SK-N-SH (cell line): ENCODE measurements at regions not wholly inside any gene's neighbourhood (a gene's known extent, or its start where the extent isn't known, plus 50 kb on each side); places are given as distances from the start of the nearest gene placed in this dataset.

Experiments used
- CTCF ChIA-PET: fragments of 300-600, 350-600 bp; formaldehyde crosslinking; extraction: SDS; loops from one replicate; lab custom pipeline; 2021; lab: Yijun Ruan, JAX
- POLR2A ChIA-PET: fragments of 350-600 bp; sonication (Branson Sonifier 250); formaldehyde crosslinking; extraction: SDS; loops from one replicate; lab custom pipeline; 2020; ENCODE audit warnings: antibody characterized with exemption, inconsistent platforms; lab: Yijun Ruan, JAX
- DNase-seq: peaks from one replicate; pipeline ENCODE4 v3.0.0; 2012
- H2AFZ ChIP-seq: fragments of 200-600 bp; sonication (generic); 2 replicates; pipeline ENCODE4 v1.8.1; 2016; ENCODE audit warnings: antibody characterized with exemption, mild to moderate bottlenecking, low read depth
- H3F3A ChIP-seq: fragments of 200-600 bp; sonication (generic); replicated peaks from 2 replicates; pipeline ENCODE3; 2016; ENCODE audit warnings: antibody characterized with exemption, mild to moderate bottlenecking; ENCODE audit not compliant: insufficient read depth
- H3K27ac ChIP-seq, 2 experiments: fragments of 200-500 bp in 1 of 2; fragments of 200-600 bp in 1 of 2; sonication (Bioruptor generic) in 1 of 2; sonication (generic), shearing (Covaris generic) in 1 of 2; 2 replicates each; pipeline versions ENCODE4 v1.5.1 to v1.6.1; 2014 to 2016; ENCODE audit warnings: low read depth in 2 of 2, inconsistent platforms in 1 of 2, low read length in 1 of 2, mild to moderate bottlenecking in 1 of 2, mixed read lengths in 1 of 2
- H3K27me3 ChIP-seq: fragments of 200-600 bp; sonication (generic), shearing (Covaris generic); 2 replicates; pipeline ENCODE4 v1.6.1; 2016; ENCODE audit warnings: mixed run types; ENCODE audit not compliant: insufficient read depth
- H3K36me3 ChIP-seq, 2 experiments: fragments of 200-500 bp in 1 of 2; fragments of 200-600 bp in 1 of 2; sonication (Bioruptor generic) in 1 of 2; sonication (generic) in 1 of 2; replicated peaks in 1 of 2; 2 replicates each; pipeline versions ENCODE3 to v1.5.1; 2014 to 2016; ENCODE audit warnings: low read length in 1 of 2, mild to moderate bottlenecking in 1 of 2; ENCODE audit not compliant: insufficient read depth in 2 of 2, control insufficient read depth in 1 of 2
- H3K4me1 ChIP-seq, 2 experiments: fragments of 200-500 bp in 1 of 2; fragments of 200-600 bp in 1 of 2; sonication (Bioruptor generic) in 1 of 2; sonication (generic), shearing (Covaris generic) in 1 of 2; 2 replicates each; pipeline versions ENCODE4 v1.5.1 to v1.6.1; 2014 to 2016; ENCODE audit warnings: low read depth in 1 of 2, low read length in 1 of 2, mixed run types in 1 of 2; ENCODE audit not compliant: insufficient read depth in 2 of 2, control insufficient read depth in 1 of 2
- H3K4me2 ChIP-seq: fragments of 200-600 bp; sonication (generic), shearing (Covaris generic); 2 replicates; pipeline ENCODE4 v1.6.1; 2017; ENCODE audit warnings: mixed run types
- H3K4me3 ChIP-seq, 2 experiments: fragments of 200-500 bp in 1 of 2; fragments of 200-600 bp in 1 of 2; sonication (Bioruptor generic) in 1 of 2; sonication (generic), shearing (Covaris generic) in 1 of 2; 2 replicates each; pipeline versions ENCODE4 v1.5.1 to v1.8.1; 2014 to 2016; ENCODE audit warnings: low read depth in 2 of 2, inconsistent platforms in 1 of 2, low read length in 1 of 2, mild to moderate bottlenecking in 1 of 2, mixed read lengths in 1 of 2, moderate library complexity in 1 of 2
- H3K79me2 ChIP-seq: fragments of 200-600 bp; sonication (generic); 2 replicates; pipeline ENCODE4 v1.8.1; 2017; ENCODE audit warnings: mild to moderate bottlenecking; ENCODE audit not compliant: insufficient read depth
- H3K9ac ChIP-seq: fragments of 200-600 bp; sonication (generic); 2 replicates; pipeline ENCODE4 v1.6.1; 2017; ENCODE audit warnings: mixed run types
- H3K9me2 ChIP-seq: fragments of 200-600 bp; sonication (generic); 2 replicates; pipeline ENCODE4 v1.6.1; 2017; ENCODE audit warnings: mixed run types
- H3K9me3 ChIP-seq: fragments of 200-600 bp; sonication (generic); 2 replicates; pipeline ENCODE4 v1.6.1; 2017; ENCODE audit warnings: mixed run types, mild to moderate bottlenecking, moderate library complexity
- H4K20me1 ChIP-seq: fragments of 200-600 bp; sonication (generic); 2 replicates; pipeline ENCODE4 v1.6.1; 2017; ENCODE audit warnings: mild to moderate bottlenecking, mixed run types; ENCODE audit not compliant: insufficient read depth
- CTCF ChIP-seq: fragments of 200-600 bp; sonication (generic); IDR thresholded peaks from 2 replicates; pipeline ENCODE4 v1.6.1; 2017; ENCODE audit warnings: antibody characterized with exemption, mild to moderate bottlenecking, moderate library complexity
- EP300 ChIP-seq, 2 experiments: IDR thresholded peaks; 2 replicates each; pipeline versions ENCODE4 v1.4.0 to v1.6.1; 2012; ENCODE audit warnings: borderline replicate concordance in 1 of 2, low read depth in 1 of 2, low read length in 1 of 2
- EZH2phosphoT487 ChIP-seq: fragments of 200-600 bp; sonication (generic); IDR thresholded peaks from 2 replicates; pipeline ENCODE4 v1.6.1; 2017; ENCODE audit warnings: low read depth, mixed run types, mild to moderate bottlenecking, antibody characterized with exemption, moderate library complexity, borderline replicate concordance
- FOXJ3 ChIP-seq: sonication (generic); formaldehyde crosslinking; IDR thresholded peaks from 2 replicates; pipeline ENCODE4 v1.5.1; 2020; ENCODE audit warnings: mild to moderate bottlenecking, missing genetic modification reagents
- IRF3 ChIP-seq: fragments of 150-350 bp; IDR thresholded peaks from 2 replicates; pipeline ENCODE4 v1.6.1; 2016; ENCODE audit warnings: mild to moderate bottlenecking, low read depth, low read length
- JUND ChIP-seq: IDR thresholded peaks from 2 replicates; pipeline ENCODE4 v1.4.0; 2012
- MEF2A ChIP-seq: IDR thresholded peaks from 2 replicates; pipeline ENCODE4 v1.4.0; 2012; ENCODE audit warnings: low read depth, borderline replicate concordance
- NRF1 ChIP-seq: IDR thresholded peaks from 2 replicates; pipeline ENCODE4 v1.6.1; 2012; ENCODE audit warnings: low read depth, mild to moderate bottlenecking, low read length
- RCOR1 ChIP-seq: fragments of 150-350 bp; IDR thresholded peaks from 2 replicates; pipeline ENCODE4 v1.6.1; 2017; ENCODE audit warnings: antibody characterized with exemption, low read length
- REST ChIP-seq: IDR thresholded peaks from 2 replicates; pipeline ENCODE4 v1.6.1; 2012; ENCODE audit warnings: mild to moderate bottlenecking, low read depth, low read length, moderate library complexity
- RFX5 ChIP-seq: IDR thresholded peaks from 2 replicates; pipeline ENCODE4 v1.6.1; 2012; ENCODE audit warnings: mild to moderate bottlenecking, improper control_type of control experiment, low read length
- SIN3A ChIP-seq: IDR thresholded peaks from 2 replicates; pipeline ENCODE4 v1.6.1; 2012; ENCODE audit warnings: low read depth, mild to moderate bottlenecking, low read length, moderate library complexity, borderline replicate concordance
- SMC3 ChIP-seq: IDR thresholded peaks from 2 replicates; pipeline ENCODE4 v1.6.1; 2012; ENCODE audit warnings: low read depth, low read length, improper control_type of control experiment
- TAF1 ChIP-seq: IDR thresholded peaks from 2 replicates; pipeline ENCODE4 v1.6.1; 2012; ENCODE audit warnings: low read depth, mild to moderate bottlenecking, low read length, moderate library complexity, borderline replicate concordance
- ZBTB33 ChIP-seq: IDR thresholded peaks from 2 replicates; pipeline ENCODE4 v1.4.0; 2012; ENCODE audit warnings: low read depth, borderline replicate concordance
- WGBS: methylation state at CpG from one replicate; pipeline ENCODE4 v1.1.6; 2017; ENCODE audit warnings: low lambda C conversion rate; 5-methylcytosine and 5-hydroxymethylcytosine counted together

- Histone ChIP-seq H3F3A (no peaks in the 10 kb centered on the region), H3K9me3 (no peaks in the 10 kb centered on the region), H3K4me1 (no peaks in the 10 kb centered on the region; a peak in 1 of 4 replicates), H4K20me1 (no peaks in the 10 kb centered on the region), H3K27ac (no peak overlapping the region), H3K4me3 (no peak overlapping the region), H3K36me3 (no peaks in the 10 kb centered on the region), H3K9me2 (no peaks in the 10 kb centered on the region), H3K4me2 (no peak overlapping the region), H3K27me3 (no peaks in the 10 kb centered on the region), H3K79me2 (no peaks in the 10 kb centered on the region), H3K9ac (no peak overlapping the region), H2AFZ (no peak overlapping the region)
- no peak for TF ChIP-seq CTCF
- TF ChIP-seq IRF3 = no peak
- TF ChIP-seq FOXJ3 = no peak
- no peak for TF ChIP-seq EP300 (IDR thresholded peaks at IDR 0.05; ENCODE audit: borderline replicate concordance in 1 of 2, low read depth in 1 of 2, low read length in 1 of 2)
- TF ChIP-seq MEF2A = no peak
- no peak for TF ChIP-seq ZBTB33
- TF ChIP-seq SIN3A = no peak
- TF ChIP-seq EZH2phosphoT487 = no peak
- no peak for TF ChIP-seq TAF1
- no peak for TF ChIP-seq RFX5
- no peak for TF ChIP-seq JUND
- TF ChIP-seq SMC3 = no peak
- TF ChIP-seq RCOR1 = no peak
- no peak for TF ChIP-seq NRF1
- no peak for TF ChIP-seq REST
- CTCF ChIA-PET = interaction anchor here (1.0 to 1.3 kb wide), 2 partner anchors 141 to 700 kb away, joined by 3 read pairs; no protein-coding TSS in a partner anchor
- POLR2A ChIA-PET = no interaction called here
- WGBS = 73% methylated on average over 4 of the region's 4 CpGs
- DNase-seq = no peak
These were observed 534.6 kb upstream of the ATP2B1 start for GRCh38 chr12:90243211-90243610.
